BE2C (cell line): ENCODE measurements at regions not wholly inside any gene's neighbourhood (a gene's known extent, or its start where the extent isn't known, plus 50 kb on each side); places are given as distances from the start of the nearest gene placed in this dataset.

Experiments
- DNase-seq: peaks from one replicate; pipeline ENCODE4 v3.0.0-alpha.2; 2020
- H3K27me3 ChIP-seq: fragments of 250-450 bp; sonication (Bioruptor Pico); 2 replicates; pipeline ENCODE4 v1.5.1; 2020; ENCODE audit warnings: mild to moderate bottlenecking
- H3K36me3 ChIP-seq: fragments of 250-450 bp; sonication (Bioruptor Pico); 2 replicates; pipeline ENCODE4 v1.5.1; 2020; ENCODE audit warnings: mild to moderate bottlenecking
- H3K4me1 ChIP-seq: fragments of 250-450 bp; sonication (Bioruptor Pico); 2 replicates; pipeline ENCODE4 v1.5.1; 2020
- H3K4me3 ChIP-seq: 2 replicates; pipeline ENCODE4 v1.5.1; 2011; ENCODE audit warnings: low read depth, low read length
- H3K9me3 ChIP-seq: fragments of 250-450 bp; sonication (Bioruptor Pico); 2 replicates; pipeline ENCODE4 v1.5.1; 2020
- TF ChIP-seq, protein P1 (sequence below): IDR thresholded peaks from 2 replicates; pipeline ENCODE4 v1.5.1; 2012; ENCODE audit warnings: mild to moderate bottlenecking, low read depth, low read length

DNA sequence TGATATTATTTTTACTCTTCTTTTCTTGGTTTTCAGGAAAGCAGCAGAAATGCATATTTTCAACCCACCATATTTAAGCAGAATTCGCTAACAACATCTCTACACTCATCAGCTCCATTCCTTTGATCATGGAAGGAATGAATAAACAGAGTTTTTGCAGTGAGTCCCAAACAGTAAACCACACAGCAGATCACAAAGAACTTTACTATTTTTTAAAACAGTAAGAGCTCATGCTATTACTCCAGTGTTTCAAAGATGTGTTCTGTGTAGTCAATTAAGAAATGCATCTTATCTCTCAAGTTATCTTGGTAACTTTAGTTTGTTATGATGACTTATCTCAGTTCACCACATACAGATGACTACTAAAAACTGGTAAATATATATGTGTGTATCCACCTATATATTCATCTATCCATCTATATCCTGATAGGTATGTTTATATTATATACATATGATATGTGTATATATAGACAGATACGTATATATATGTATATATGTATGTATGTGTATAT is 843.5 kb downstream of the BCL11B start:
- no peak overlapping the region for H3K4me3 ChIP-seq
- no peaks in the 10 kb centered on the region for H3K9me3 ChIP-seq
- H3K27me3 ChIP-seq = no peaks in the 10 kb centered on the region
- no peaks in the 10 kb centered on the region for H3K4me1 ChIP-seq
- no peak for DNase-seq
- no peaks in the 10 kb centered on the region for H3K36me3 ChIP-seq
- TF ChIP-seq, protein P1, sequence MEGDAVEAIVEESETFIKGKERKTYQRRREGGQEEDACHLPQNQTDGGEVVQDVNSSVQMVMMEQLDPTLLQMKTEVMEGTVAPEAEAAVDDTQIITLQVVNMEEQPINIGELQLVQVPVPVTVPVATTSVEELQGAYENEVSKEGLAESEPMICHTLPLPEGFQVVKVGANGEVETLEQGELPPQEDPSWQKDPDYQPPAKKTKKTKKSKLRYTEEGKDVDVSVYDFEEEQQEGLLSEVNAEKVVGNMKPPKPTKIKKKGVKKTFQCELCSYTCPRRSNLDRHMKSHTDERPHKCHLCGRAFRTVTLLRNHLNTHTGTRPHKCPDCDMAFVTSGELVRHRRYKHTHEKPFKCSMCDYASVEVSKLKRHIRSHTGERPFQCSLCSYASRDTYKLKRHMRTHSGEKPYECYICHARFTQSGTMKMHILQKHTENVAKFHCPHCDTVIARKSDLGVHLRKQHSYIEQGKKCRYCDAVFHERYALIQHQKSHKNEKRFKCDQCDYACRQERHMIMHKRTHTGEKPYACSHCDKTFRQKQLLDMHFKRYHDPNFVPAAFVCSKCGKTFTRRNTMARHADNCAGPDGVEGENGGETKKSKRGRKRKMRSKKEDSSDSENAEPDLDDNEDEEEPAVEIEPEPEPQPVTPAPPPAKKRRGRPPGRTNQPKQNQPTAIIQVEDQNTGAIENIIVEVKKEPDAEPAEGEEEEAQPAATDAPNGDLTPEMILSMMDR = no peak

DNA sequence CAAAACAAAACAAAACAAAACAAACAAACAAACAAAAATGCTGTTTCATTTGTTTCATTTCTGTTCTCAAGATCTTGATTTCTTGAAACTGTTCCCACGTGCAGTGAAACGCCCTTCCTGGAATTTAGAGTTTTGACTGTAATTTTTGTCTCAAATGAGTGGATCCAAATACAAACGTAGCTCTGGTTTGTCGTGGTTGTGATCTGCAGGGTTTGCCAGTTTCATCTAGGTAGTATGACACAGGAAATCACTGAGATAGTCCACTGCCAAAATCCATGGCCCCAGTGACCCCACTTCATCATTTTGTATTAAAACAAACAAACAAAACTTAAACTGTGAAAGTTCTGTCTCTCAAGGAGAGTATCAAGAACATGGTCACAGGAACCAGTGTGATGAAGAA is 838.6 kb downstream of the BCL11B start:
- TF ChIP-seq, protein P1 = no peak
- Histone ChIP-seq H3K4me1 (no peaks in the 10 kb centered on the region), H3K9me3 (no peaks in the 10 kb centered on the region), H3K36me3 (no peaks in the 10 kb centered on the region), H3K27me3 (no peaks in the 10 kb centered on the region), H3K4me3 (no peak overlapping the region)
- DNase-seq = no peak

DNA sequence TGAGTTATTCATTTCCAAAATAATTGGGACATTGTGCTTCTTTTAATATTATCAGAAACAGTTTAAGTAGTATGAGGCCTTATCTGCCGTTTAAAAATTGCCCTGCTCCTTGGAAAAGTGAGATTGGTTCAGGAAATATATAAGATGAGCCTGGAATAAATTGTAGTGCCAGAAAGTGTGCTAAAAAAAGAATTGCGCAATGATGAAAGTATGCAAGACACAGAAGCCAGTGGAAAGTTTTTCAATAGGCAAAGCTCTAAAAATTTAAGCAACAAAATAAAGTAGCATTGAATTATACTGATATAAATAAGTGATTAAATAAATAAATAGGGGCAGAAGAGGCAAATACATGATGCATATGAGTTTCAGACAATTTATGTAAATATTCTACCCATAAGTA is 834.9 kb downstream of the BCL11B start:
- Histone ChIP-seq H3K4me1 (no peaks in the 10 kb centered on the region), H3K36me3 (no peaks in the 10 kb centered on the region), H3K9me3 (no peaks in the 10 kb centered on the region), H3K4me3 (no peak overlapping the region), H3K27me3 (no peaks in the 10 kb centered on the region)
- no peak for DNase-seq
- TF ChIP-seq, protein P1 = no peak

DNA sequence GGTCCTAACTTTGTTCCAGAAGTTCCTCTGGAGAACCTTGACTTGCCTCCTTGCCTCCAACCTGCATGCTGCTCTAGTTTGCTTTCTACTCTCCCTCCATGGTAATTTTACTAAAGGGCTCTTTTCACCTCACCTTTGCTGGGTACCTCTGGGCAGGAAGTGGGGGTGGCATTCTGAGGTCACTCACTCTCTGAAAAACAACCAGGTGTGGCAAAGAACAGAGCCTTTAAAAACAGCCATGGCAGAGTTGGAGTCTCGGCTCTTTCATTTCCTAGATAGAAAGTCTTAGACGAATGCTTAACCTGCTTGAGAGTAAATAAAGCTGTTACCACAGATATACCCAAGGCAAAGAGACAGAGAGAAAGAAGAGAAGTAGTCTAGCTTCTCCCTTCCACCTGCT is 827.9 kb downstream of the BCL11B start:
- no peaks in the 10 kb centered on the region for H3K36me3 ChIP-seq
- no peaks in the 10 kb centered on the region; the same call in 1 of the 2 replicates for H3K9me3 ChIP-seq
- no peaks in the 10 kb centered on the region for H3K27me3 ChIP-seq
- TF ChIP-seq, protein P1 = no peak
- no peak for DNase-seq
- H3K4me1 ChIP-seq = no peaks in the 10 kb centered on the region
- H3K4me3 ChIP-seq = no peak overlapping the region

DNA sequence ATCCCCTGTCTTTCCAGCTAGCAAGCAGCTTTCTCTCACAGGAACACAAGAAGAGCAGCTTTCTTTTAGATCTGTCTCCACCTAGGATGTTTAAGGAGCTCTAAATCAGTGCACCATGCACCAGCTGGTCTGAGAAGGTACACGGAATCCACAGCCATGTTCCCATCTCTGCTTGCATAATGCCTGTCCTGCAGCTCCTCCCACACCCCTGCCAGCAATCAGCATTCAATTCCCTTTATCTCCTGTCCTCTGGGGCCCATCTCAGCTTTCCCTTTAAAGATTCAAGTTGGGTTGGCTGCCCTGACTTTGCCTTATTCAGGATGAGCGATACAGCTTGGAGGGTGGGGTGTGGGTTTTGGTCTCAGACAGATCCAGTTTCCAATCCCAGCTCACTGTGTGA is 826.3 kb downstream of the BCL11B start:
- no peaks in the 10 kb centered on the region for H3K4me1 ChIP-seq
- no peaks in the 10 kb centered on the region for H3K36me3 ChIP-seq
- no peak for DNase-seq
- H3K9me3 ChIP-seq = no peaks in the 10 kb centered on the region; the same call in 1 of the 2 replicates
- no peaks in the 10 kb centered on the region for H3K27me3 ChIP-seq
- H3K4me3 ChIP-seq = no peak overlapping the region
- TF ChIP-seq, protein P1 = no peak

DNA sequence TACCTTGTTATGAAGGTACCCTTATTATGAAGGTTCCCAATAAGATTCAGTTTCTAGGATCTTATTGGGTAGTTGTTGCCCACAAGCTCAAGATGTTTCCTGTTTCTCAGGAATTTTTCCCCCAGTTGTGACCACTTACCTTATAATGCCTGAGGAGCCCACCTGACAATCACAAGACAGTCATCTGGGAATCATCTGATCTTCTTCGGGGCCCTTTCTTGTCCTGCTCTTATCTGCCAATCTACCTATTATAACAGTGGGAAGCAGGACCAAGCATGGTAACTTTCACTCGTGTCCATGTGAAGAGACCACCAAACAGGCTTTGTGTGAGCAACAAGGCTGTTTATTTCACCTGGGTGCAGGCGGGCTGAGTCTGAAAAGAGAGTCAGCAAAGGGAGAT is 825.5 kb downstream of the BCL11B start:
- Histone ChIP-seq H3K9me3 (no peaks in the 10 kb centered on the region; the same call in 1 of the 2 replicates), H3K36me3 (no peaks in the 10 kb centered on the region), H3K4me3 (no peak overlapping the region), H3K27me3 (no peaks in the 10 kb centered on the region), H3K4me1 (no peaks in the 10 kb centered on the region)
- DNase-seq = no peak
- TF ChIP-seq, protein P1 = no peak
